Upper lobe of right lung (tissue), 1 donor: ENCODE measurements at regions not wholly inside any gene's neighbourhood (a gene's known extent, or its start where the extent isn't known, plus 50 kb on each side); places are given as distances from the start of the nearest gene placed in this dataset.

Experiments
- ATAC-seq: fragments of 200-7000 bp; cut with Tn5 transposase; one replicate; pipeline ENCODE4 v1.9.1; 2020; ENCODE audit warnings: mild to moderate bottlenecking, moderate library complexity
- DNase-seq: peaks from one replicate; pipeline ENCODE4 v3.0.0-alpha.2; 2020
- H3K27ac ChIP-seq: fragments of 200-600 bp; one replicate; pipeline ENCODE4 v1.8.0; 2022
- H3K27me3 ChIP-seq: fragments of 200-600 bp; one replicate; pipeline ENCODE4 v1.8.0; 2022; ENCODE audit warnings: mild to moderate bottlenecking
- H3K36me3 ChIP-seq: fragments of 200-600 bp; one replicate; pipeline ENCODE4 v1.8.0; 2022
- H3K4me1 ChIP-seq: fragments of 200-600 bp; one replicate; pipeline ENCODE4 v1.8.0; 2022
- H3K4me3 ChIP-seq: fragments of 200-600 bp; one replicate; pipeline ENCODE4 v1.8.0; 2022; ENCODE audit warnings: mild to moderate bottlenecking
- H3K9me3 ChIP-seq: fragments of 200-600 bp; one replicate; pipeline ENCODE4 v1.8.0; 2022
- intact Hi-C: fragments of 100-400 bp; cut with DNase I; formaldehyde crosslinking; loops from one replicate; pipeline ENCODE4 v1.11.0; 2022
- TF ChIP-seq, protein P1 (sequence below): fragments of 200-600 bp; IDR thresholded peaks from one replicate; pipeline ENCODE4 v1.8.0; 2022; ENCODE audit warnings: antibody characterized with exemption
- donor health status: DM: no; HTN: yes; CAD: no; lungs with severe emphysema.

GRCh38 chr15:70430069-70430468 is 332.4 kb upstream of the TLE3 start:
- intact Hi-C loops = no loop called here
- DNase-seq (no peak), ATAC-seq (peak; percentile 39)
- Histone ChIP-seq H3K9me3 (no peaks in the 10 kb centered on the region), H3K27me3 (no peaks in the 10 kb centered on the region), H3K4me1 (no peaks in the 10 kb centered on the region), H3K4me3 (no peak overlapping the region), H3K27ac (no peak overlapping the region), H3K36me3 (no peaks in the 10 kb centered on the region)
- TF ChIP-seq, protein P1, sequence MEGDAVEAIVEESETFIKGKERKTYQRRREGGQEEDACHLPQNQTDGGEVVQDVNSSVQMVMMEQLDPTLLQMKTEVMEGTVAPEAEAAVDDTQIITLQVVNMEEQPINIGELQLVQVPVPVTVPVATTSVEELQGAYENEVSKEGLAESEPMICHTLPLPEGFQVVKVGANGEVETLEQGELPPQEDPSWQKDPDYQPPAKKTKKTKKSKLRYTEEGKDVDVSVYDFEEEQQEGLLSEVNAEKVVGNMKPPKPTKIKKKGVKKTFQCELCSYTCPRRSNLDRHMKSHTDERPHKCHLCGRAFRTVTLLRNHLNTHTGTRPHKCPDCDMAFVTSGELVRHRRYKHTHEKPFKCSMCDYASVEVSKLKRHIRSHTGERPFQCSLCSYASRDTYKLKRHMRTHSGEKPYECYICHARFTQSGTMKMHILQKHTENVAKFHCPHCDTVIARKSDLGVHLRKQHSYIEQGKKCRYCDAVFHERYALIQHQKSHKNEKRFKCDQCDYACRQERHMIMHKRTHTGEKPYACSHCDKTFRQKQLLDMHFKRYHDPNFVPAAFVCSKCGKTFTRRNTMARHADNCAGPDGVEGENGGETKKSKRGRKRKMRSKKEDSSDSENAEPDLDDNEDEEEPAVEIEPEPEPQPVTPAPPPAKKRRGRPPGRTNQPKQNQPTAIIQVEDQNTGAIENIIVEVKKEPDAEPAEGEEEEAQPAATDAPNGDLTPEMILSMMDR = no peak

DNA sequence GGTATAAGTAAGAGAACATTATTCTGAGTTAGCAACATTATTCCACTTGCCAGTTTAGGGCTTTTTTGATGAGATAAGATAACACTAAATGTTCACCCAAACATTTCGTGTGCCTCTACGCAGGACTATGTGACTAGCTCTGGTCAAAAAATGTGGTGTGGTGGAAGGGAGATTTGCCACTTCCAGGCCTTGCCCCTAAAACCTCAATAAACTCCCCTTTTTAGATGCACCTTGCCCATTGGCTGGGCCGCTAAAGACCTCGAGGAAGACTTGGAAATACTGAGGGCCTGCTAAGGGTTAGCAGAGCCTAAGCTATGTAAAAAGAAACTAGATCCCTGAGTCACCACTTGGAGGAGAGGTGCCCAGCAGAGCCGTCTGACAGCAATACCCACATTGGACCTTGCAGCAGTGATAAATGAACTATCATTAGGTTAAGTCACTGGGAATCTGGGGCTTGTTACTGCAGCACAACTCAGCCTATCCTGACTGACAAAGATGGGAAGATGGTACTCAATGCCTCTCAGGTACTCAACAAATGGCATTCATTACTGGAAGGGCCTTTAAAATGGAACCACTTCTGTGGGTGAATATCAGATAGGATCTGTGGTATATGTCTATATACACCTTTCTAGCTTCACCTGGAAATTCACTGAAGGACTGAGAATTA is 331.5 kb upstream of the TLE3 start:
- ATAC-seq (no peak), DNase-seq (no peak)
- TF ChIP-seq, protein P1 = no peak
- no peak overlapping the region for H3K27ac ChIP-seq
- intact Hi-C loops = no loop called here
- H3K9me3 ChIP-seq = no peaks in the 10 kb centered on the region
- no peaks in the 10 kb centered on the region for H3K36me3 ChIP-seq
- H3K4me1 ChIP-seq = no peaks in the 10 kb centered on the region
- no peaks in the 10 kb centered on the region for H3K27me3 ChIP-seq
- no peak overlapping the region for H3K4me3 ChIP-seq

DNA sequence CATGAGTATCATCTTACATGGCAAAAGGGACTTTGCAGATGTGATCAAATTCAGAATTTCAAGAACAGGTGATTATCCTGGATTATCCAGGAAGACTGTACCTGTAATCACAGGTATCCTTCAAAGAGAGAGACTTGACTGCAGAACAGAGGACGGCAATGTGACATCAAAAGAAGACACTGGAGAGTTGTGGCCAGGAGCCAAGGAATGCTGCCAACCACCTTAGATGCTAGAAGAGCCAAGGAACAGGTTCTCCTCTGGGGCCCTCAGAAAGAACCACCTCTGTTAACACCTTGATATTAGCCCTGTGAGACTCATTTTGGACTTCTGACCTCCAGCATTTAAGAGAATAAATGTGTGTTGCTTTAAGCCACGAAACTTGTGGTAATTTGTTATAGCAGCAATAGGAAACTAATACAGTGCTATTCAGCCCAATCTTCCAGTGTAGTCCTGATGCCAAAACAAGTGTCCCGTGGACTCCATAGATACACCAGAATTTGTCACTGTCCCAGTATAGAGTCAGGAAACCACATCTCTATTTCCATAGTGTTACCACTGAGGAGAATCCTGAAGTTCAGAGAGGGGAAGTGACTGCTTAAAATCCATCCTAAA is 330.6 kb upstream of the TLE3 start:
- no peaks in the 10 kb centered on the region for H3K36me3 ChIP-seq
- DNase-seq (no peak), ATAC-seq (no peak)
- no peaks in the 10 kb centered on the region for H3K9me3 ChIP-seq
- no peaks in the 10 kb centered on the region for H3K4me1 ChIP-seq
- TF ChIP-seq, protein P1 = no peak
- H3K27ac ChIP-seq = no peak overlapping the region
- intact Hi-C loops = no loop called here
- H3K4me3 ChIP-seq = no peak overlapping the region
- no peaks in the 10 kb centered on the region for H3K27me3 ChIP-seq

- intact Hi-C loops = no loop called here
- H3K27me3 ChIP-seq = no peaks in the 10 kb centered on the region
- no peak for ATAC-seq
- no peaks in the 10 kb centered on the region for H3K4me1 ChIP-seq
- H3K36me3 ChIP-seq = no peaks in the 10 kb centered on the region
- no peak overlapping the region for H3K27ac ChIP-seq
- TF ChIP-seq, protein P1 = no peak
- no peak overlapping the region for H3K4me3 ChIP-seq
- H3K9me3 ChIP-seq = no peaks in the 10 kb centered on the region
- DNase-seq = no peak
Observed at GRCh38 chr15:70427167-70428120, 329.7 kb upstream of the TLE3 start.

DNA sequence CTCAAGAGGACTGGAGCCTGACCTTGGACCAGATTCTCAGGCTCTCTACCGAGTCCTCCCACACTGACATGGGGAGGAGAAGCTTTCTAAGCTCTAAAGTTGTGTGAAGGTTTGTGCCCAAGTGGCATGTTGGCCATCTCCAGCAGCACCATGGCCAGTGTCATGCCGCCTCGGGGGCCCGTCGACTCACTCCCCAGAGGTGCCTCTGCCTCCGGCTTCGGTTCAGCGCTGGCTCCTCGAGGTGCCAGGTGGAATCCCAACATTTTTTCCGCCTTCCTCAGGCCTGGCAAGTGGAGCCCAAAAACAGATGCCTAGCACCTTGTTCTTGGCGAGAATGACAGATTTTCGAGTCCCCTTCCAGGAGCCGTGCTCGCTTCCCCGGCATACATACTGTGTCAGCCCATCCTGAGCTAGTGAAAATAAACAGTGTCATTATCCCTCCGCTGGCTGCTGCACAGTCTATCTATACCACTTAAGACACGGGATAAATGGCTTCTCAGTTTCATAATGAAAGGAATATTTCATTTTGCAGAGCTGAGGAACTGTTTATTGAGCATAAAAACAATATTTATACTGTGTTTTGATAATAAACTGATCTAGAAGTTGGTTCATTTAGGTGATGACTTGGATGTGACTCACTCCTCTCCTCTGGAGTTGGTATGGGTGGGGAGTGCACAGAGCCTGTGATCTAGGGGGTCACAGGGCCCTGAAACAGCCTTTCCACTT is 328.5 kb upstream of the TLE3 start:
- Histone ChIP-seq H3K27ac (no peak overlapping the region), H3K9me3 (no peaks in the 10 kb centered on the region), H3K27me3 (no peaks in the 10 kb centered on the region), H3K4me3 (no peak overlapping the region), H3K4me1 (no peaks in the 10 kb centered on the region), H3K36me3 (no peaks in the 10 kb centered on the region)
- TF ChIP-seq, protein P1 = no peak
- ATAC-seq (no peak), DNase-seq (no peak)
- intact Hi-C loops = no loop called here
